ENCODE measurements at regions not wholly inside any gene's neighbourhood (a gene's known extent, or its start where the extent isn't known, plus 50 kb on each side); places are given as distances from the start of the nearest gene placed in this dataset.

DNA sequence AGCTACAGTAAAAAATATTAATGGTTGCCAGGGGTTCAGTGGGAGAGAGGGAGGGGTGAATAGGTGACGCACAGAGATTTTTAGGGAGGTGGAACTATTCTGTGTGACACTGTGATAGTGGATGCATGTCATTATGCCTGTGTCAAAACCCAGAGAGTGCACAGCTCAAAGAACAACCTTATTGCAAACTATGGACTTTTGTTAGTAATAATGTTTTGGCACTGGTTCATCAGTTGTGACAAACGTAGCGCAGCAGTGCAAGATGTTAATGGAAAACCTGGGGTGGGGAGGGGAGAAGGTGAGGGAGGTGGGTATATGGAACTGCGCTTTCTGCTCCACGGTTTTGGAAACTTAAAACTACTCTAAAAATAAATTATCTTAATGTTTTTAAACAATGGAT, 134.6 kb upstream of the RFC3 start:
- TF ChIP-seq CTCF (IDR thresholded peaks at IDR 0.05) (no peak), POLR2A (IDR thresholded peaks at IDR 0.05) (no peak)
